Fibroblast of mammary gland (primary cell): ENCODE measurements at regions not wholly inside any gene's neighbourhood (a gene's known extent, or its start where the extent isn't known, plus 50 kb on each side); places are given as distances from the start of the nearest gene placed in this dataset.

Experiments
- DNase-seq: peaks from one replicate; pipeline ENCODE4 v3.0.0-alpha.2; 2010; ENCODE audit warnings: low read depth
- H3K4me3 ChIP-seq: 2 replicates; pipeline ENCODE4 v1.5.1; 2011; ENCODE audit warnings: low read depth, mild to moderate bottlenecking, low read length, moderate library complexity; ENCODE audit not compliant: control insufficient read depth
- CTCF ChIP-seq: conservative IDR thresholded peaks from 2 replicates; pipeline ENCODE4 v1.5.1; 2011; ENCODE audit warnings: low read depth, low read length, inconsistent platforms; ENCODE audit not compliant: control insufficient read depth, insufficient read depth

GRCh38 chr6:82751718-82752117 lies 313.9 kb downstream of the UBE3D start:
- no peak for DNase-seq
- H3K4me3 ChIP-seq = no peak overlapping the region
- no peak for TF ChIP-seq CTCF

GRCh38 chr6:82761674-82762345 lies 303.8 kb downstream of the UBE3D start:
- no peak overlapping the region for H3K4me3 ChIP-seq
- peak; percentile 15 for DNase-seq
- no peak for TF ChIP-seq CTCF

GRCh38 chr6:82766476-82766875 lies 299.2 kb downstream of the UBE3D start:
- peak; percentile 14 for DNase-seq
- TF ChIP-seq CTCF = no peak

GRCh38 chr6:82767037-82767436 lies 298.6 kb downstream of the UBE3D start:
- TF ChIP-seq CTCF = no peak
- H3K4me3 ChIP-seq = no peak overlapping the region
- DNase-seq = no peak

More at GRCh38 chr6:82766476-82766875, 299.2 kb downstream of the UBE3D start:
- H3K4me3 ChIP-seq = no peak overlapping the region

DNA sequence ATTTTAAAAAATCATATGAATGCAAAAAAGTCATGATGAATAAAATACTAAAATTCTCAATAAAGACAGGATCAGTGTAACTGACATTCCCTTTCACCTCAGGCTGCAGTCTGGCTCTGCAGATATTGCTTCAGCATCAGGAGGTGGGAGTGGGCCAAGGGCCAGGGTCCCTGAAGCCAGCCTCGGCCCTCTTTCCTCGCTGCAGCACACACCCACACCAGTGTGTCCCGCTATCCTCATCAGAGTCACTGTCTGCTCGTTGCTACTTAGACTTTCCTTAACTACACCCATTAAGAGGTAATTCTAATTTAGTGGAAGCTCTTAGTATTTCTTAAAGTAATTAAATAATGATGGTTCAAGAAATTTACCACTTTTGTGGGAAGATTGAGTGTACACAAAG lies 298.2 kb downstream of the UBE3D start:
- no peak for DNase-seq
- no peak for TF ChIP-seq CTCF
- H3K4me3 ChIP-seq = no peak overlapping the region

DNA sequence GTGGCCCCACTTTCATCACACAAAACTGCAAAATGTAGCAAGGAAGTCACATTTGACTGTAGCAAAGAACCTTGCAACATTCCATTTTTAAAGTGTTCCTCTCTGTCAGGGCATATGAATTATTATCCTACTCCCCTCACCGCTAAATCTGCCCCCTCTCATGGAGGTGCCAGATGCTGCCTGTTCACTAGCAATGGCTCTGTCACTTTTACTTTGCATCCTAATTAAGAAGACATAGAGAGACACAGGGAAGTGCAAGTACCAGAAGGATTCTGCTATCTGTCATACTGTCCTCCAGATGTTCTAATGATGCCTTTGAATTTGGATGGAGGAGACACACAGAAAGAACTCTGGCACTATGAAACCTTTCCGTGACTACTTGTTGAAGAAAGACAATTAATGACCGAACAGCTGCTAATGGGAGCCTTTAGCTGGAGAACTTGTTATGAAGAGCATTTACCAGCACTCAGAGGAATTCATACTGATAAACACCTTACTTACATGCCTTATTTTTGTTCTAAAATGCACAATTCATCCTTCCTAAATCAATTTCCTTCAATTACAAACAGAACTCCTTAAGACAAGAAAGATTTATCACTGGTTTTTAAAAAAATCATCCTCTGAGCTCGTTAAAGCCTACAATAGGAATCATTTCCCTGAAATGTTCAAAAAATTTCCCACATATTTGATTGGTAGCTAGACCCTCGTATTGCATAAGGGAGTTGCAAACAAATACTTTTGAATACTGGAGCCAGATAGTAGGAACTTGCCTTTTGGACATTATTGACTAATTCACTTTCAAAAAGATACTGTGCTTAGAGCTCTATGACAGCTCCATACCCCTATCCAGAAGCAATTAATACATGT lies 292.6 kb downstream of the UBE3D start:
- DNase-seq = no peak
- no peak overlapping the region for H3K4me3 ChIP-seq
- TF ChIP-seq CTCF = no peak
